HUES48 (cell line): ENCODE measurements at regions not wholly inside any gene's neighbourhood (a gene's known extent, or its start where the extent isn't known, plus 50 kb on each side); places are given as distances from the start of the nearest gene placed in this dataset.
"Not testable (repeated sequence)": the region's sequence is repeated elsewhere in the genome, so short reads cannot be mapped to it uniquely, and the experiment has no call there.

Source experiments
- H3K27ac ChIP-seq: one replicate; pipeline ENCODE4 v1.7.0; 2013; ENCODE audit warnings: low read depth, low read length, inconsistent platforms
- H3K27me3 ChIP-seq: 2 replicates; pipeline ENCODE4 v1.6.1; 2013; ENCODE audit warnings: mild to moderate bottlenecking, low read length; ENCODE audit not compliant: control insufficient read depth, insufficient read depth
- H3K36me3 ChIP-seq: 2 replicates; pipeline ENCODE4 v1.6.1; 2013; ENCODE audit warnings: low read length; ENCODE audit not compliant: control insufficient read depth, insufficient read depth
- H3K4me1 ChIP-seq: 2 replicates; pipeline ENCODE4 v1.6.1; 2013; ENCODE audit warnings: mild to moderate bottlenecking, low read length; ENCODE audit not compliant: control insufficient read depth, insufficient read depth
- H3K4me3 ChIP-seq: 2 replicates; pipeline ENCODE4 v1.5.1; 2013; ENCODE audit warnings: mild to moderate bottlenecking, low read depth, low read length
- H3K9ac ChIP-seq: 2 replicates; pipeline ENCODE4 v1.6.1; 2013; ENCODE audit warnings: mild to moderate bottlenecking, low read depth, low read length, moderate library complexity
- H3K9me3 ChIP-seq: 2 replicates; pipeline ENCODE4 v1.6.1; 2013; ENCODE audit warnings: low read length; ENCODE audit not compliant: control insufficient read depth, insufficient read depth

DNA sequence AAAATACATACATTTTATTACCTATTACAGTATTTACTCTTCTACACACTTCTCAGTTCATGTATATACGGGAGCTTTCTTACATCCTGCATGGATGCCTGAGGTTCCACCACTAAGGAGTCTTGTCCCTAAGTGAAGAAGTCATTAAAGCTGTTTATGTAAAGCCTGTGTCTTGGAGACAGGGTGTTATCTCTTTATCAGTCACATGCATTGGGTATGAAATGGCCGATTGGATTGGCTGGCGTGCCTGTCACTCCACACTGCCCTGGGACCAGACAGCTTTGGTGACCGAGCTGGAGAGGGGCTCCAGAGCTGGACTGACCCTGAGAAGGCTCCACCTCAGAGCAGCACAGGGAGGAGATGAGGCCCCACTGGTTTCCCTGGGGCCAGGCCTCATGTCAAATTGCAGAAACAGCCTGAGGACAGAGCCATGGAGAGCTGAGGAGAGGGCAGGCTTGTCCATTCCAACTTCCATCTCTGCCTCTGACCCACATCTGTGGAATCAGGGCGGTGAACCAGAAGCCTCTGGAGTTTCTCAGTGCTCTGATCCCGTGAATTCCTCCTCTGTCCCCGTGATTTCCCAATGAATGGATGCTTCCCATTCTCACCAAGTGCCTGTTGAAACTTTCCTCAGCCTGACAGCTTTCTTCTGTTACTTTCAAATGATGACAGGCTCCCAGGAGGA, 628.8 kb downstream of the PRIM2 start:
- H3K27me3 ChIP-seq, H3K4me3 ChIP-seq, H3K9ac ChIP-seq, H3K36me3 ChIP-seq, H3K27ac ChIP-seq, H3K4me1 ChIP-seq, H3K9me3 ChIP-seq: not testable (repeated sequence)

DNA sequence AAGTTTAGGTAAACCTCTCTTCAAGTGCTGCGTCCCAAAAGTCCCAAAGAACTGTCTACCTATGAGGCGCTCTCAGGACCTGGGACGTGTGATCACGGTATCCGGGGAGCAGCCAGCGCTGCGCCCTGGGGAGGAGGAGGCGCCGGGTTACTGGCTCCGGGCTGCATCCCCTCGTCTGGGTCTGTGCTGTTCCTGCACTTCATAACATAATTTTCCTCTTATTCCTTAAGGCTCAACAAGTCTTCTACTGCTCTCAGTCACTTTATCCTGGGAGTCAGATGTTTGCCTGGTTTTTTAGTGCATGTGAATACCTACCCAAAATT, 629.3 kb downstream of the PRIM2 start:
- H3K4me3 ChIP-seq, H3K4me1 ChIP-seq, H3K9me3 ChIP-seq, H3K36me3 ChIP-seq, H3K9ac ChIP-seq, H3K27me3 ChIP-seq, H3K27ac ChIP-seq: not testable (repeated sequence)

DNA sequence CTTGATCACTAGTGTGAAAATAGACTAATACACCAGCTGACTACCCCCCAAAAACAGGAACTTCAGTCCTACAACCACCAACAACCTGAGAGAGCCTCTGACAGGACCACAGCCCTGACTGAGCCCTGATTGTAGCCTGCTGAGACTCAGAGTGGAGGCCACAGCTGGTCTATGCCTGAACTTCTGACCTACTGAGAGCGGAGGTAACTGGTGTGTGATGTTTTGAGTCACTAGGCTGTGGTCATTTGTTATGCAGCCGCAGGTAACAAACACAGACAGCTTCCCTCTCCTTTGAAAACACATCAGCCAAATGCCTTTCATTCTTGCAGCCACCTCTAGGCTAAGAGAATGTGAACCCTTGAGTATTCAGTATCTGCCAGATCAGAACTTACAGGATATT, 631.1 kb downstream of the PRIM2 start:
- H3K27ac ChIP-seq, H3K9me3 ChIP-seq, H3K4me3 ChIP-seq, H3K9ac ChIP-seq, H3K4me1 ChIP-seq, H3K36me3 ChIP-seq, H3K27me3 ChIP-seq: not testable (repeated sequence)

DNA sequence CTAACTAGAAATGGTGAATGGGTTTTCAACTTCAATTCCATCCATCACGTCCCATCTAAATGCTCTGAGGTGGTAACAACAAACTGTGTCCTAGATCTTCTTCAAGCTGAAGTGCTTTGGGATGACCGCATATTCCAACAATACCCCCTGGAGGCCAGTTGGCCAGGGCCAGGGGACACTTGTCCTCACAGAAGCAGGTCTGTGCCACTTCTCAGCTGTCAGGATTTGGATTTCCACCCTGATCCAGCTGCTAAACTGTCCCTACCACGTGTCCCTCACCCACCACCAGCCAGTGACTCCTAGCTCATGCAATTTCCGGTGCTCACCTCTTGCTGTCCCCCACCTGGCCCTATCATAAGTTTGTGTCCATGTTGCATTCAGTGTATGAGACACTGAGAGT, 633.0 kb downstream of the PRIM2 start:
- not testable (repeated sequence) for H3K4me3 ChIP-seq, H3K9me3 ChIP-seq, H3K36me3 ChIP-seq, H3K4me1 ChIP-seq, H3K27ac ChIP-seq, H3K9ac ChIP-seq, H3K27me3 ChIP-seq

DNA sequence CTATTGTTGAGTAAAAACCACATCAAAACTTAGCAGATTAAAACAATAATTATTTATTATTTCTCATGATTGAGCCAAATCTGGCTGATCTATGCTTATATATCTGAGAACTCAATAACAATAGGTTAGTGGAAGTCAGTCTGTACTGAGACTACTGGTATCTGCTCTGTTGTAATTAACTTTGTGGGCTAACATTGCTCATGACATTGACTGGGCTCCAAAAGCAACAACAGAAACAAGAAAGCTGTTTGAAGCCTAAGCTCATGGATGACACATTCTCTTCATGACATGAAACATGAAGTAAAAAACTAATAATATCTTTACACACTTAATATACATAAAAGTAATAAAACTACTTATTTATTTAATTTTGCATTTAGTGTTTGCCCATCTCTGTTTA, 649.3 kb downstream of the PRIM2 start:
- H3K4me1 ChIP-seq, H3K9me3 ChIP-seq, H3K36me3 ChIP-seq, H3K27me3 ChIP-seq, H3K27ac ChIP-seq, H3K4me3 ChIP-seq, H3K9ac ChIP-seq: not testable (repeated sequence)

DNA sequence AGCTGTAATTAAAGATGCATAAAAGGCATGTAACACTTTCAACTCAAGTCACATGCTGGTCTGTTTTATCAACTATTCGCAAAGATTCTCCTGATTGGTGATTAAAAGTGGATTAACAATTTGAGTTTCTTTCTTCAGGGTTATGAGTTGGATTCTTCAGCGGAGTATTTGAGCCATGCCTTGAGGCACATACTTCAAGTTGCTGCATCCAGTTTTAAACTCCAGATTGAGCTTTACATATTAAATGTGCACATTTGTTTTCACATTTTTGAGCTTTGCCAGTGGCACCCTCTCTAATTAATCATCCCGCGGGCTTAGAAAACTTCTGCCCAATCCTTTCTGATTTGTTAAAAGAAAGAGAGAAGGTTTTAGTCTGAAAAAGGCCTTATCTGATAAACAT, 654.5 kb downstream of the PRIM2 start:
- H3K27me3 ChIP-seq, H3K9me3 ChIP-seq, H3K27ac ChIP-seq, H3K9ac ChIP-seq, H3K4me1 ChIP-seq, H3K4me3 ChIP-seq, H3K36me3 ChIP-seq: not testable (repeated sequence)

DNA sequence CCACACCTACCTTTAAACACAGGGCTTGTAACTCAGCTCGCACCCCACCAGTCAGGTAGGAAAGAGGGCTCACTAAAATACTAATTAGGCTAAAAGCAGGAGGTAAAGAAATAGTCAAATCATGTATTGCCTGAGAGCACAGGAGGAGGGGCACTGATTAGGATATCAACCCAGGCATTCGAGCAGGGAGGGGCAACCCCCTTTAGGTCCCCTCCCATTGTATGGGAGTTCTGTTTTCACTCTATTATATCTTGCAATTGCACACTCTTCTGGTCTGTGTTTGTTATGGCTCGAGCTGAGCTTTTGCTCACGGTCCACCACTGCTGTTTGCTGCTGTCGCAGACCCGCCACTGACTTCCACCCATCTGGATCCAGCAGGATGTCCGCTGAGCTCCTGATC, 657.2 kb downstream of the PRIM2 start:
- Histone ChIP-seq H3K4me3 (no peak overlapping the region), H3K9me3 (peaks cover 1% of the 10 kb centered on the region; the same call in 1 of the 2 replicates), H3K27me3 (no peaks in the 10 kb centered on the region), H3K36me3 (no peaks in the 10 kb centered on the region), H3K4me1 (no peaks in the 10 kb centered on the region), H3K27ac (no peak overlapping the region), H3K9ac (no peak overlapping the region)

DNA sequence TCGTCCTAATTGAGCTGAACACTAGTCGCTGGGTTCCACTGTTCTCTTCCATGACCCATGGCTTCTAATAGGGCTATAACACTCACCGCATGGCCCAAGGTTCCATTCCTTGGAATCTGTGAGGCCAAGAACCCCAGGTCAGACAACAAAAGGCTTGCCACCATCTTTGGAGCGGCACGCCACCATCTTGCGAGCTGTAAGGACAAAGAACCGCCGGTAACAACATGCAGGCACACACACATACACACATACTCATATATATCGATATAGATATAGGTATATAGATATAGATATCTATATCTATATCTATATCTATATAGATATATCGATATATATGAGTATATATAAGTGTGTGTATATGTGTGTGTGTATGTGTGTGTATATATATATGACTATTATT, 657.7 kb downstream of the PRIM2 start:
- H3K27ac ChIP-seq, H3K9ac ChIP-seq, H3K27me3 ChIP-seq: not testable (repeated sequence)

DNA sequence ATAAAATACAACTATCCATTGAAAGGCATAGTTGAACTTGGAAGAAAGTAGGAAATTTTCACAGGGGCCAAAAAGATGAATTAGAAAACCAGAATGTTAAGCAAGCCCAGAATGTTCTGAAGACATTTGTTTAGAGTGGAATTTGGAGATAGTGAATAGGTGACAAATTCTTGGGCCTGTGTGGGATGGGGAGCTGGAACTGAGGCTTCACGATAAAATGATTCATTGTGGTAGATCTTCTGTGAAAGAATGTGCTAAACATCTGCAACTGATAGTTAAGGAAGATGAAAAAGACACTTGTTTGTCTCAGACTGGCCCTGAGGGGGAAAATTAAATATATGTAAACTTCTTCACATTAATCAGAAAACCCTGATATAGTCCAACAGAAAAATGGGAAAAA, 658.9 kb downstream of the PRIM2 start:
- not testable (repeated sequence) for H3K27me3 ChIP-seq, H3K9me3 ChIP-seq, H3K9ac ChIP-seq

More for the DNA sequence above, 657.7 kb downstream of the PRIM2 start:
- H3K36me3 ChIP-seq, H3K4me1 ChIP-seq, H3K9me3 ChIP-seq, H3K4me3 ChIP-seq: not testable (repeated sequence)

DNA sequence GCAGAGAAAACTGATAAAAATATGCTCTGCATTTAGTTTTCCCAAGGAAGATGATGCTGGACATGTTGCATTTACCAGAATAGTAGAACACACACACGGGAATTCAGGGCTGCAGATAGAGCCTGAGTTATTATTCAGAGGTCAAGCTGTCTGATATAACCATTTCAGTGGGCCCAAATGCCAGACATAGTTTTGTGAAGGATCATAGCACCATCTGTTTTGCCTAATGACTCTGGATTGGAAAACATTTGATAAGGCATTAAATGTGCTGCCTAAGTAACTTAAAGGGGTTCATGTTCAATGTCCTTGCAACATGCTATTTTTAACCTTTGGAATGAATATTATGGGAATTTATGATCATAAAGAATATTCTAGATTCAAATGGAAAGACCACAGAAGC, 666.2 kb downstream of the PRIM2 start:
- not testable (repeated sequence) for H3K27ac ChIP-seq, H3K9me3 ChIP-seq, H3K36me3 ChIP-seq, H3K27me3 ChIP-seq, H3K9ac ChIP-seq, H3K4me1 ChIP-seq, H3K4me3 ChIP-seq

More for the DNA sequence above, 658.9 kb downstream of the PRIM2 start:
- not testable (repeated sequence) for H3K36me3 ChIP-seq, H3K27ac ChIP-seq, H3K4me1 ChIP-seq, H3K4me3 ChIP-seq

DNA sequence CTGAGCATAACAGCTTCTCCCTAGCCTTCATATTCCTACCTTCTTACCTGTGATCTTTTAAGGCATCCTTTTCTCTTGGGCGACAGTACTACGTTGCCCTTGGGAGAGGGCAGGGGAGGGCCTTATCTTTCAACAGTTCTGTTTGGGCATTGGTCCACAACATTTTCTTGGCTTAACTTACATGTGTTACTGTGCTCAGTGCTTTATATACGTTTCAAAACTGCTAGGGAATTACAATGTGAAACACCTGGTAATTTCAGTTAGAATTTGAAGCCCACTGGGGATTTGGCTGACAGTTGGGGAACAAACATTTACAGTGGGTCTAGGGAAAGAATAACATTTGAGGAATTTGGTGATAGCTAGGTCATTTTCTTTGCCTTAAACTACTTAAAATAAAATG, 667.1 kb downstream of the PRIM2 start:
- H3K27ac ChIP-seq: not testable (repeated sequence)

DNA sequence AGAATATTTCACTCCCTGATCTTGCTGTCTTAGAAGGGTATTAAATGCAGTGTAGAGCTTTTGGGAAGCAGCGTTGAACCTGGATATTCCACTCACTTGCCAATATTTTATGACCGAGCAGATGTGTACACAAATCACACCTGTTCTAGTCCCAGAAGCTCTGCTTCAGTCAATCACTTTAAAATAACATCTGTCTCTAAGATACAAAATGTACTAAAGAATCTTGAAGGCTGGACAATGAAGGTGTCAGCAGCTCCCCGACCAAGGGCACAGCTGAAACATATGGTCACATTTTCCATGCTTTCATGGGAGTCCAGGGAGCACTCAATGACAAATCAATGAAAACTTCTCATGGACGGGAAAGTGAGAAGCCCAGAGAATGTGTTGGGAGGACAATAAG, 668.3 kb downstream of the PRIM2 start:
- H3K27me3 ChIP-seq, H3K4me3 ChIP-seq, H3K4me1 ChIP-seq, H3K36me3 ChIP-seq, H3K27ac ChIP-seq, H3K9ac ChIP-seq: not testable (repeated sequence)
- H3K9me3 ChIP-seq: peaks cover 12% of the 10 kb centered on the region

More for the DNA sequence above, 667.1 kb downstream of the PRIM2 start:
- not testable (repeated sequence) for H3K9me3 ChIP-seq, H3K4me3 ChIP-seq, H3K4me1 ChIP-seq, H3K9ac ChIP-seq, H3K36me3 ChIP-seq, H3K27me3 ChIP-seq
